ENCODE measurements at regions not wholly inside any gene's neighbourhood (a gene's known extent, or its start where the extent isn't known, plus 50 kb on each side); places are given as distances from the start of the nearest gene placed in this dataset.

- no peak for TF ChIP-seq CTCF (conservative IDR thresholded peaks at IDR 0.05; ENCODE audit: low read depth, low read length)
- TF ChIP-seq EZH2 (IDR thresholded peaks at IDR 0.05; ENCODE audit: borderline replicate concordance, low read depth, low read length, poor library complexity, severe bottlenecking): no peak
Observed at GRCh38 chr15:39364721-39365120, 216.2 kb upstream of the THBS1 start.
